Ascending aorta (tissue), 2 donors: ENCODE measurements at regions not wholly inside any gene's neighbourhood (a gene's known extent, or its start where the extent isn't known, plus 50 kb on each side); places are given as distances from the start of the nearest gene placed in this dataset.
"Not testable (repeated sequence)": the region's sequence is repeated elsewhere in the genome, so short reads cannot be mapped to it uniquely, and the experiment has no call there.

Source experiments
- DNase-seq, 2 donors: peaks; one replicate each; pipeline ENCODE4 v3.0.0-alpha.2; 2019; ENCODE audit warnings: low spot score in 2 of 2
- H3K27ac ChIP-seq, 2 donors: fragments of 200-600 bp; sonication (generic); one replicate each; pipeline ENCODE4 v1.5.1; 2016 to 2017; ENCODE audit warnings: mild to moderate bottlenecking in 1 of 2
- H3K27me3 ChIP-seq: fragments of 200-600 bp; sonication (generic); one replicate; pipeline ENCODE4 v1.5.1; 2017
- H3K36me3 ChIP-seq, 2 donors: fragments of 200-600 bp; sonication (generic); one replicate each; pipeline ENCODE4 v1.5.1; 2016
- H3K4me1 ChIP-seq, 2 donors: fragments of 200-600 bp; sonication (generic); one replicate each; pipeline ENCODE4 v1.5.1; 2016 to 2017; ENCODE audit warnings: mild to moderate bottlenecking in 1 of 2
- H3K4me3 ChIP-seq, 2 donors: fragments of 200-600 bp; sonication (generic); one replicate each; pipeline ENCODE4 v1.5.1; 2016 to 2017; ENCODE audit warnings: mild to moderate bottlenecking in 1 of 2
- H3K9me3 ChIP-seq, 2 donors: fragments of 200-600 bp; sonication (generic); one replicate each; pipeline ENCODE4 v1.5.1; 2016
- intact Hi-C: fragments of 100-400 bp; cut with DNase I; formaldehyde crosslinking; loops from one replicate; pipeline ENCODE4 v1.15.1; 2023
- TF ChIP-seq, protein P1 (sequence below), 3 experiments: fragments of 200-600 bp in 2 of 3; fragments of 450-650 bp in 1 of 3; sonication (generic) in 2 of 3; IDR thresholded peaks; one replicate each; pipeline ENCODE4 v1.5.1; 2016 to 2019; ENCODE audit warnings: antibody characterized with exemption in 3 of 3, mild to moderate bottlenecking in 1 of 3, moderate library complexity in 1 of 3

DNA sequence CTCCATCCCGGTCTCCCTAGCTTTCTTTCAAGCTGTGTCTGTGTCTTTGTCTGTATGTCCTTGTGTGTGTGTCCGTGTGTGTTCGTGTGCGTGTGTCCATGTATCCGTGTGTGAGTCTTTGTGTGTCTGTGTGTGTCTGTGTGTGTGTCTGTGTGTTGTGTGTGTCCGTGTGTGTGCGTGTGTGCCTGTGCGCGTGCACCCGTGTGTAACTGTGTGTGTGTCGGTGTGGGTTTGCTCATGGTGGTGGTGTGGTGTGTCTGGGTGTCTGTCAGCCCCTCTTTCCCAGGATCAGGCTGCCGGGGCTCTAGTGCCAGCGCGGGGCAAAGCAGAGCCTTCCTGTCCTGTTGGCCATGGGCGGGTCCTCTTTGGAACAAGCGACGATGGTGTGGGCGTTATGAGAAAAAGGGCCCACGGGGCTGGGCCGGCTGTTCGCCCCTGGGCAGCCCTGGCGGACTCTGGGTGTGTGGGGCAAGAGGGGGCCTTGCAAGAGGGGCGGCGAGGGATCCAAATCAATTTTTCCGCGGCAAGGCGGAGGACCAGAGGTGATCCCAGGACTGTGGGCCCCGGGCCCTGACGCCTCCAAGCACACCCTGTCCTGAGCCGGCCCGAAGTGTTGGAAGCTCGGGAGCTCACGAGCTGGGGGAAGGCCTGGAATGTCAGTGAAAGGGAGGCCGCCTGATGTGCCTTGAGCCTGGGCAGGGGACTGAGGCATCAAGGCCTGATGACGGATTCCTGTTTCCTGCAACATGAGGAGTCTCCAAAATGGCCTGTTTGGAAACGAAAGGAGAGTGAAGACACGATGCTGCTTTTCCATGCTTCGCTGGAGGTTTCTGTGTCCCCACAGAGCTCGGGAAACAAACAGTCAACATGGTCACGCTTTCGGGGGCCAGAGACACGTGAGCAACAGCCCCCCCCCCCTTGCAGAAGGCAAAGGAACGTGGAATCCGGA lies 3929.2 kb upstream of the OR11H1 start:
- Histone ChIP-seq H3K36me3 (no peaks in the 10 kb centered on the region), H3K9me3 (peaks cover 2 to 17% of the 10 kb centered on the region in 2 donors), H3K4me1 (no peaks in the 10 kb centered on the region), H3K27ac (no peak overlapping the region), H3K4me3 (no peak overlapping the region), H3K27me3 (no peaks in the 10 kb centered on the region)
- intact Hi-C loops: no loop called here
- no peak for DNase-seq
- TF ChIP-seq, protein P1, sequence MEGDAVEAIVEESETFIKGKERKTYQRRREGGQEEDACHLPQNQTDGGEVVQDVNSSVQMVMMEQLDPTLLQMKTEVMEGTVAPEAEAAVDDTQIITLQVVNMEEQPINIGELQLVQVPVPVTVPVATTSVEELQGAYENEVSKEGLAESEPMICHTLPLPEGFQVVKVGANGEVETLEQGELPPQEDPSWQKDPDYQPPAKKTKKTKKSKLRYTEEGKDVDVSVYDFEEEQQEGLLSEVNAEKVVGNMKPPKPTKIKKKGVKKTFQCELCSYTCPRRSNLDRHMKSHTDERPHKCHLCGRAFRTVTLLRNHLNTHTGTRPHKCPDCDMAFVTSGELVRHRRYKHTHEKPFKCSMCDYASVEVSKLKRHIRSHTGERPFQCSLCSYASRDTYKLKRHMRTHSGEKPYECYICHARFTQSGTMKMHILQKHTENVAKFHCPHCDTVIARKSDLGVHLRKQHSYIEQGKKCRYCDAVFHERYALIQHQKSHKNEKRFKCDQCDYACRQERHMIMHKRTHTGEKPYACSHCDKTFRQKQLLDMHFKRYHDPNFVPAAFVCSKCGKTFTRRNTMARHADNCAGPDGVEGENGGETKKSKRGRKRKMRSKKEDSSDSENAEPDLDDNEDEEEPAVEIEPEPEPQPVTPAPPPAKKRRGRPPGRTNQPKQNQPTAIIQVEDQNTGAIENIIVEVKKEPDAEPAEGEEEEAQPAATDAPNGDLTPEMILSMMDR (IDR thresholded peaks at IDR 0.05): no peak

DNA sequence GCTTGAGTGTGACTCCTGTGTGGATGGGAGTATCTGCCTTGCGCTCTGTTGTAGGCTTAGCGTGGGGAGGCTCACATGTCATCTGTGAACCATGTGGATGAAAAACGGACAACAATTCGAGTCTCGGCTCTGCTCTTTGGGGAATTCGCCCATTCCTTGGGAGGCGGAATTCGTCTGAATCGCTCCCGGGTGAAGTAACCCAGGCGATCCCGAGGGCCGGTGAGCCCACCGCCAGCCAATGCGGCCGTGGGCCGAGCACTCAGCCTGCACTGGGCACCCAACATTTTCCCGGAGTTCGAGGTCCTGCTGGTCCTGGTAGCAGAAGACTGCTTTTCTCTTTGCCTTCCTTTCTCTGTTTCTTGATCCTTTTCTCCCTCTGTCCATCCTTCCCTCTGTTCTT lies 3928.5 kb upstream of the OR11H1 start:
- H3K36me3 ChIP-seq, H3K4me1 ChIP-seq, H3K27ac ChIP-seq, DNase-seq, H3K27me3 ChIP-seq, H3K9me3 ChIP-seq, intact Hi-C loops, H3K4me3 ChIP-seq: not testable (repeated sequence)

DNA sequence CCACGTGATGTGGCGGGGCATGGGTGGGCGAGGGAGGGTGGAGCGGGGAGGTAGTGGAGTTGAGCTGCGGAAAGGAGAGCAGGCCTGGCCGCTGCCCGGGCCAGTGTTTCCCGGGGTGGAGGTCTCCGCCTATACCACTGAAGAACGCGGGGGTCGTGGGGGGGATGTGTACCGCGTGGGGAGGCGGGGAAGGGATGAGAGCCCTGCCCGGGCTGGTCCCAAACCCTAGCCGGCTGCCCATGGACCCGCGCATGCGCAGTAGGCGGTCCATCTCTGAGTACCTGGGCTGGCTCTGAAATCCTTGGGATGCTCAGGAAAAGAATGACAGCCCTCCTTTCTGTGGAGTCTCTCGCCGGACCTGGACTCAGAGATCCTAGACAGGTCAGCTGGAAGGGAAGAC lies 3927.8 kb upstream of the OR11H1 start:
- H3K9me3 ChIP-seq, H3K36me3 ChIP-seq, DNase-seq, intact Hi-C loops, H3K4me3 ChIP-seq, H3K4me1 ChIP-seq, H3K27me3 ChIP-seq, H3K27ac ChIP-seq: not testable (repeated sequence)

DNA sequence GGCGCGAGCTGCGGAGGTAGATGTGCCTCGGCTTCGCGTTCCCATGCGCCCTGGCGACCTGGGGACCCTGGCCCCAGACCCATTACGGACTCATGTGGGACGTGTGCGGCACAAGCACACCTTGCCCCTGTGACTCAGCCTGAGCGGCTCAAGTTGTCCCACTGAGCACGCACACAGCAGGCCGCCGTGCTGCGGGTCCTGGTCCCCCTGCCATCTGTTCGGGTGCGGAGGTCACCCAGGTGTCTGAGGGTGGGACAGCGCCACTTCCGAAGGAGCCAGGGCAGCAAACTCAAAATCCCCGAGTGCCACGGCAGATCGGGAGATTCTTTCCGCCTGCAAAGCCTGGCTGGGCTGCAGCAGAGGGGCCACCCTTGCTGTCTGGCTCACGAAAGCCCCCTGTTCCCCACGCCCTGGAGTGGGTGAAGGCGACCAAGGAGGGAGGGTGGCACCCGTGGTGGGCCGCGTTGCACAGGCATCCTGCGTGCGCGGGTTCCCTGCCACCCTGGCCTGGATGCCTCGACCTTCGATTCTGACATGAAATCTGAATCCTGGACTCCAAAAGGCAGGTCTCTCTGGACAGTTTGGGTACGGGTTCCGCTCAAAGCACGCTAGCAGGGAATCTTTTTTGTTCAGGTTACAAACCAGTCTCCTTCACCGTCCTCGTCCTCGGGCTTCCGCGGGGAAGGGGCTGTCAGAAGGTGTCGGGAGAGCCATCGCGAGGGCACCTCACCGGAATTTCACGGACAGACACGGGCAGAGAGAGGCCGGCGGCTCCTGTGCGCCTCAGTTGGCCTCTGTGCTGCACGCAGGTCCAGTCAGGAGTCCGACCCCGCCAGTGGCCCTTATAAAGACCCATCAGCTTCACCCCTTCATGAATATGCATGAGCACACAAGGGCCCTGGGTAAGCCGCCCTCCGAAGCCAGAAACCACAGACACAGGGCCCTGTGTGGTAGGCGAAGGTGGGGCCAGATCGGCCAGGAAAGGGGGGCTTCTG lies 3926.8 kb upstream of the OR11H1 start:
- peaks cover 6 to 12% of the 10 kb centered on the region in 2 donors for H3K9me3 ChIP-seq
- H3K27ac ChIP-seq, H3K4me3 ChIP-seq, intact Hi-C loops, DNase-seq, H3K27me3 ChIP-seq, H3K4me1 ChIP-seq, H3K36me3 ChIP-seq: not testable (repeated sequence)

DNA sequence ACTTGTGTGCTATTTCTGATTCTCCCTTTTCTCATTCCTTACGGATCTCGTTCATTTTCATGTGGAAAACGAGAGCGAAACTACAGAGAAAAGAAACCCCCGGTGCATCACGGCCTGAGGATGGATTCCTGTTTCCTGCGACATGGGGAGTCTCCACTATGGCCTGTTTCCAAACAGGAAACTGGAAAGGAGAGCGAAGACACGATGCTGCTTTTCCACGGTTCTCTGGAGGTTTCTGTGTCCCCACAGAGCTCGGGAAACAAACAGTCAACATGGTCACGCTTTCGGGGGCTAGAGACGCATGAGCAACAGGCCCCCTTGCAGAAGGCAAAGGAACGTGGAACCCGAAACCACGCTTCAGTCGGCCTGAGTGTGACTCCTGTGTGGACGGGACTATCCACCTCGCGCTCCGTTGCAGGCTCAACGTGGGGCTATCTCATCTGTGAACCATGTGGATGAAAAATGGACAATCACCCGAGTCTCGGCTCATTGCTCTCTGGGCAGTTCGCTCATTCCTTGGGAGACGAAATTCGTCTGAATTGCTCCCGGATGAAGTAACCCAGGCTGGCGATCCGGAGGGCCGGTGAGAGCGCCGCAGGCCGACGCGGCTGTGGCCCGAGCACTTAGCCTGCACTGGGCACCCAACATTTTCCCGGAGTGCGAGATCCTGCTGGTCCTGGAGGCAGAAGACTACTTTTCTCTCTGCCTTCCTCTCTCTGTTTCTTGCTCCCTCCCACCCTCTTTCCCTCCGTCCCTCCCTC lies 3923.2 kb upstream of the OR11H1 start:
- DNase-seq, H3K27ac ChIP-seq, H3K36me3 ChIP-seq, H3K4me1 ChIP-seq, intact Hi-C loops, H3K4me3 ChIP-seq, H3K27me3 ChIP-seq: not testable (repeated sequence)
- H3K9me3 ChIP-seq: peaks cover 7 to 27% of the 10 kb centered on the region in 2 donors

DNA sequence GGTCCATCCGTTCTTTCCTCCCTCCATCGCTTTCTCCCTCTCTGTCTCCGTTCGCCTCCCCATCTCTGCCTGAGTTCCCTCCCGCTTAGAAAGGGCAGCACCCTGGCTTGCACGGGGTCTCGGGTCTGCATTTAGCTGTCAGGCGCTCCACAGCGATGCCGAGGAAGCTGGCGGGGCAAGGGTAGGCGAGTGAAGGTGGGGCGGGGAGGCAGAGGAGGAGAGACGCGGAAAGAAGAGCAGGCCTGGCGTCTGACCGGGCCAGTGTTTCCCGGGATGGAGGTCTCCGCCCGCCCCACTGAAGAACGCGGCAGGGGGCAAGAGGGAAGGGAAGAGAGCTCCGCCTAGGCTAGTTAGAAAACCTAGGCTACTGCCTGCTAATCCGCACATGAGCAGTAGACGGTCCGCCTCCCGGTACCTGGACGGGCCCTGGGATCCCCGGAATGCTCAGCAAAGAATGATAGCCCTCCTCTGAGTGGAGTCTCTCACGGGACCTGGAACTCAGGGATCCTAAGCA lies 3922.5 kb upstream of the OR11H1 start:
- Histone ChIP-seq H3K27me3 (no peaks in the 10 kb centered on the region), H3K36me3 (no peaks in the 10 kb centered on the region), H3K9me3 (peaks cover 7 to 27% of the 10 kb centered on the region in 2 donors), H3K4me1 (no peaks in the 10 kb centered on the region), H3K27ac (no peak overlapping the region), H3K4me3 (no peak overlapping the region)
- TF ChIP-seq, protein P1 (IDR thresholded peaks at IDR 0.05): no peak
- DNase-seq: no peak
- intact Hi-C loops: no loop called here

DNA sequence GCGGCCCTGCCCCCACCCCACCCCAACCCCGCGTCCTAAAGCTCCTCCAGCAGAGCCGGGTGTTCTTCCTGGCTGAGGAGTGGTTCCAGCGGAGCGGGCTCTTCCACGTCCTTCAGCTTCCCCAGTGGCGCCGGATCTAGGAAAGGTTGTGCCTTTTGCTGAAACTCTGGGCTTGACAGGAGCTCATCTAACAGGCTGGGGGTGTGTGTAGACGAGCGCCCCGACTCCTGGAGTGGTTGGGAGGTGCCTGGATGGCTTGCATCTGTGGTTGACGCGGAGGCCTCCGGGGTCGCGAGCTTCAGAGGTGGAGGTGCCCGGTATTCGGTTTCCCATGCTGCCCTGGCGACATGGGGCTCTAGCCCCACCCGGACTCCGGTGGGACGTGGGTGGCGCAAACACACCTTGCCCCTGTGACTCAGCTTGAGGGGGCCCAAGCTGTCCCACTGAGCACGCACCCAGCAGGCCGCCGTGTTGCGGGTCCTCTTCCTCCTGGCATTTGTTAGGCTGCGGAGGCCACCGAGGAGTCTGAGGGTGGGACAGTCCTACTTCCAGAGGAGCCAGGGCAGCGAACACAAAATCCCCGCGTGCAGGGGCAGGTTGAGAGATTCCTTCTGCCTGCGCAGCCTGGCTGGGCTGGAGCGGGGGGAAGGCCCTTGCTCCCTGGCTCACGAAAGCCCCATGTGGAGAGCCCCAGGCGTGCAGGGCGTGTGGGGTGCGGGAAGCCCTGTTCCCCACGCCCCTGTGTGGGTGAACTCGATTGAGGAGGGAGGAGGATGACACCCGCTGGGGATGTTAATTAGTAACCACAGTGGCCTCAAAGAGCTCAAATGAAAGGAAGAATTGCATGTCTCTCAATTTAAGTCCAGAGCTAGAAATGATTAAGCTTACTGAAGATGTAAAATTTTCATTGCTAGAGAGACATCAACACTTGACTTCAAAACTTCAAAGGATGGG lies 3921.7 kb upstream of the OR11H1 start:
- peaks cover 7 to 31% of the 10 kb centered on the region in 2 donors for H3K9me3 ChIP-seq
- intact Hi-C loops, H3K4me1 ChIP-seq, H3K27me3 ChIP-seq, H3K4me3 ChIP-seq, H3K27ac ChIP-seq, DNase-seq, H3K36me3 ChIP-seq: not testable (repeated sequence)

DNA sequence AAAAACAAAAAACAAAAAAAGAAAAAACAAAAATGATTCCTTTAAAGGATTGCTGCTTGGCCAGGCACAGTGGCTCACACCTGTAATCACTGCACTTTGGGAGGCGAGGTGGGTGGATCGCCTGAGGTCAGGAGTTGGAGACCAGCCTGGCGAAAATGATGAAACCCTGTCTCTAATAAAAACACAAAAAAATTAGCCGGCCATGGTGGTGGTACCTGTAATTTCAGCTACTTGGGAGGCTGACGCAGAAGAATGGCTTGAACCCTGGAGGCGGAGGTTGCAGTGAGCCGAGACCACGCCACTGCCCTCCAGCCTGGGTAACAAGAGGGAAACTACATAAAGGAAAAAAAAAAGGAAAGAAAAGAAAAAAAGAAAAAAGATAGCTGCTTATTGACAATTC lies 3920.8 kb upstream of the OR11H1 start:
- H3K4me3 ChIP-seq, H3K27ac ChIP-seq, H3K36me3 ChIP-seq, intact Hi-C loops, H3K4me1 ChIP-seq, DNase-seq, H3K27me3 ChIP-seq: not testable (repeated sequence)
- H3K9me3 ChIP-seq: peaks cover 7 to 34% of the 10 kb centered on the region in 2 donors

DNA sequence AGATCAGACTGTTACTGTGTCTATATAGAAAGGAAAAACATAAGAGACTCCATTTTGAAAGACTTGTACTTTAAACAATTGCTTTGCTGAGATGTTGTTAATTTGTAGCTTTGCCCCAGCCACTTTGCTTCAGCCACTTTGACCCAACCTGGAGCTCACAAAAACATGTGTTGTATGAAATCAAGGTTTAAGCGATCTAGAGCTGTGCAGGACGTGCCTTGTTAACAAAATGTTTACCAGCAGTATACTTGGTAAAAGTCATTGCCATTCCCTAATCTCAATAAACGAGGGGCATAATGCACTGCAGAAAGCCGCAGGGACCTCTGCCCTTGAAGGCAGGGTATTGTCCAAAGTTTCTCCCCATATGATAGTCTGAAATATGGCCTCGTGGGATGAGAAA lies 3919.5 kb upstream of the OR11H1 start:
- H3K4me1 ChIP-seq, H3K27me3 ChIP-seq, H3K4me3 ChIP-seq, DNase-seq, H3K36me3 ChIP-seq, intact Hi-C loops, H3K27ac ChIP-seq: not testable (repeated sequence)
- peaks cover 7 to 42% of the 10 kb centered on the region in 2 donors for H3K9me3 ChIP-seq

DNA sequence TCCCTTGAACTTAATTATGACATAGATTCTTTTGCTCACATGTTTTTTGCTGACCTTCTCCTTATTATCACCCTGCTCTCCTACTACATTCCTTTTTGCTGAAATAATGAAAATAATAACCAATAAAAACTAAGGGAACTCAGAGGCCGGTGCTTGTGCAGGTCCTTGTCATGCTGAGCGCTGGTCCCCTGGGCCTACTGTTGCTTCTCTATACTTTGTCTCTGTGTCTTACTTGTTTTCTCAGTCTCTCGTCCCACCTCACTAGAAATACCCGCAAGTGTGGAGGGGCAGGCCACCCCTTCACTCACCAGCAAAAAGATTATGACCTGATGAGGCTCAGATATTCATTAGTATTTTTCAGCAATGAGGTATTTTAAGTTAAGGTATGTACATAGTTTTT lies 3918.8 kb upstream of the OR11H1 start:
- H3K27me3 ChIP-seq, intact Hi-C loops, H3K4me3 ChIP-seq, H3K36me3 ChIP-seq, H3K4me1 ChIP-seq, DNase-seq, H3K27ac ChIP-seq: not testable (repeated sequence)
- H3K9me3 ChIP-seq: peaks cover 7 to 48% of the 10 kb centered on the region in 2 donors
